ENCODE measurements at regions not wholly inside any gene's neighbourhood (a gene's known extent, or its start where the extent isn't known, plus 50 kb on each side); places are given as distances from the start of the nearest gene placed in this dataset.

GRCh38 chr18:2381539-2381938 is 189.8 kb downstream of the METTL4 start:
- no peak for DNase-seq (ENCODE audit: low read depth)
- no peak for TF ChIP-seq MYC (IDR thresholded peaks at IDR 0.05; ENCODE audit: low read depth, low read length)
- TF ChIP-seq POLR2A (IDR thresholded peaks at IDR 0.05; ENCODE audit: extremely low read depth, insufficient read length), result no peak
- TF ChIP-seq, protein P1, sequence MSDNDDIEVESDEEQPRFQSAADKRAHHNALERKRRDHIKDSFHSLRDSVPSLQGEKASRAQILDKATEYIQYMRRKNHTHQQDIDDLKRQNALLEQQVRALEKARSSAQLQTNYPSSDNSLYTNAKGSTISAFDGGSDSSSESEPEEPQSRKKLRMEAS (IDR thresholded peaks at IDR 0.05; ENCODE audit: low read depth, low read length), result no peak
- no peak for TF ChIP-seq CTCF (IDR thresholded peaks at IDR 0.05; ENCODE audit: low read depth, low read length)
- H3K4me3 ChIP-seq (ENCODE audit: low read depth, low read length), result no peak overlapping the region

GRCh38 chr18:2387588-2387987 is 183.7 kb downstream of the METTL4 start:
- DNase-seq (ENCODE audit: low read depth), result no peak
- no peak overlapping the region for H3K4me3 ChIP-seq (ENCODE audit: low read depth, low read length)
- TF ChIP-seq POLR2A (IDR thresholded peaks at IDR 0.05; ENCODE audit: extremely low read depth, insufficient read length) (no peak), CTCF (IDR thresholded peaks at IDR 0.05; ENCODE audit: low read depth, low read length) (no peak), MYC (IDR thresholded peaks at IDR 0.05; ENCODE audit: low read depth, low read length) (no peak)
- TF ChIP-seq, protein P1 (IDR thresholded peaks at IDR 0.05; ENCODE audit: low read depth, low read length), result no peak

GRCh38 chr18:2390158-2390557 is 181.1 kb downstream of the METTL4 start:
- no peak overlapping the region for H3K4me3 ChIP-seq (ENCODE audit: low read depth, low read length)
- no peak for DNase-seq (ENCODE audit: low read depth)
- no peak for TF ChIP-seq CTCF (IDR thresholded peaks at IDR 0.05; ENCODE audit: low read depth, low read length)
- TF ChIP-seq MYC (IDR thresholded peaks at IDR 0.05; ENCODE audit: low read depth, low read length), result no peak
- TF ChIP-seq, protein P1 (IDR thresholded peaks at IDR 0.05; ENCODE audit: low read depth, low read length), result no peak
- TF ChIP-seq POLR2A (IDR thresholded peaks at IDR 0.05; ENCODE audit: extremely low read depth, insufficient read length), result no peak

GRCh38 chr18:2391470-2391869 is 179.8 kb downstream of the METTL4 start:
- DNase-seq (ENCODE audit: low read depth), result no peak
- no peak overlapping the region for H3K4me3 ChIP-seq (ENCODE audit: low read depth, low read length)
- TF ChIP-seq POLR2A (IDR thresholded peaks at IDR 0.05; ENCODE audit: extremely low read depth, insufficient read length) (no peak), CTCF (IDR thresholded peaks at IDR 0.05; ENCODE audit: low read depth, low read length) (no peak), MYC (IDR thresholded peaks at IDR 0.05; ENCODE audit: low read depth, low read length) (no peak)
- TF ChIP-seq, protein P1 (IDR thresholded peaks at IDR 0.05; ENCODE audit: low read depth, low read length), result no peak

GRCh38 chr18:2392446-2392845 is 178.9 kb downstream of the METTL4 start:
- H3K4me3 ChIP-seq (ENCODE audit: low read depth, low read length), result no peak overlapping the region
- no peak for DNase-seq (ENCODE audit: low read depth)
- TF ChIP-seq POLR2A (IDR thresholded peaks at IDR 0.05; ENCODE audit: extremely low read depth, insufficient read length) (no peak), CTCF (IDR thresholded peaks at IDR 0.05; ENCODE audit: low read depth, low read length) (no peak), MYC (IDR thresholded peaks at IDR 0.05; ENCODE audit: low read depth, low read length) (no peak)
- TF ChIP-seq, protein P1 (IDR thresholded peaks at IDR 0.05; ENCODE audit: low read depth, low read length), result no peak

GRCh38 chr18:2394684-2395083 is 176.6 kb downstream of the METTL4 start:
- TF ChIP-seq POLR2A (IDR thresholded peaks at IDR 0.05; ENCODE audit: extremely low read depth, insufficient read length) (no peak), MYC (IDR thresholded peaks at IDR 0.05; ENCODE audit: low read depth, low read length) (no peak), CTCF (IDR thresholded peaks at IDR 0.05; ENCODE audit: low read depth, low read length) (no peak)
- TF ChIP-seq, protein P1 (IDR thresholded peaks at IDR 0.05; ENCODE audit: low read depth, low read length), result no peak
- H3K4me3 ChIP-seq (ENCODE audit: low read depth, low read length), result no peak overlapping the region
- no peak for DNase-seq (ENCODE audit: low read depth)
